ENCODE measurements at regions not wholly inside any gene's neighbourhood (a gene's known extent, or its start where the extent isn't known, plus 50 kb on each side); places are given as distances from the start of the nearest gene placed in this dataset.
"Not testable (repeated sequence)": the region's sequence is repeated elsewhere in the genome, so short reads cannot be mapped to it uniquely, and the experiment has no call there.

DNA sequence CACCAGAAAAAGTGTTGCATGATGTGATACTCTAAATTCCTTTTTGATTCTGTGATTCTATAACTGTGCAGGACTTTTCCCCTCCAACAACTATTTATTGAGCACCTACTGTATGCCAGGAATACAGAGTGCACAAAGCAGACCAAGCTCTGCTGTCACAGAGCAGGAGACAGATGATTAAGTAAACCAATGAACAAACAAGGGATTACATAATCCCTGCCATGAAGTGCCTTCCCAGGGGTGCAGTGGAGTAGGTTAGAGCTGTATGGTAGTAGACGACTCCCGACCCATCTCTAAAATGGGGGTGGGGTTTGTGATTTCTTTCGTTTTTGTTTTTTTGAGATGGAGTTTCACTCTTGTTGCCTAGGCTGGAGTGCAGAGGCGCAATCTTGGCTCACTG, 213.9 kb downstream of the TBX5 start:
- ATAC-seq = no peak

DNA sequence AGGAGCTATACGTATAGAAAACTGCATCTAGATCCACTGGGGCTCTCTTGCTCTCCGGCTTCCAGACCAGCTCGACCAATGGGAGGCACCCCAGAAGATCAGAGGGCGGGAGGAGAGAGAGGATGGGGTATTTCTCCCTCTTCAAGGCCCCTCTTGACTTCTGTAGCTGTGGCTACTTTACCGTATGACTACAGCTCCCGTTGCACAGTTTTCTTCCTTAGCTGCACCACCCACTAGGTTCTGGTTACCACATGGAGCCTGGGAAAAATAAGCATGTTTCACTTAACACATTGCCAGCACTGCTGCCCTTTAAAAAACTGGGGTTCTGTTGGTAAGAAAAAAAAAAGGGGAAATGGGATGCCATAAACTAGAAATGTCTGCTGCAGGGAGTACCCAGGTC, 214.4 kb downstream of the TBX5 start:
- no peak for ATAC-seq

DNA sequence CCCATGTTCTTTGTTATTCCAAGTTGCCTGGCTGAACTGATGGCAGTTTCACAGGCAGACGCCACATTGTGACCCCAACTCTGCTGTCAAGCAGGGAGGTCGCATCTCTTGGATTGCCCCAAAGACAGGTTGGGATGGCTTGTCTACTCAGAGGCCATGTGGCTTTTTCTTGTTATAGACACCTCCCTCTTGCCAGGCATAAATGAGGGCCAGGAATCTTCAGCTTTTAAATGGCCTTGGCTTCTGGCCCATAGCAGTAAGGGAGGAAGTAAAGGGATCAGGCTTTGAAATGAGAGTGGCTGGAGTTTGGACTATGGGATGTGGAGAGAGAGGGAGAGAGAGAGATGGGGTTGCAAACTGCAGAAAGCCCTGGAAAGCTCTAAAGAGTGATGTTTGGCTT, 215.0 kb downstream of the TBX5 start:
- no peak for ATAC-seq

DNA sequence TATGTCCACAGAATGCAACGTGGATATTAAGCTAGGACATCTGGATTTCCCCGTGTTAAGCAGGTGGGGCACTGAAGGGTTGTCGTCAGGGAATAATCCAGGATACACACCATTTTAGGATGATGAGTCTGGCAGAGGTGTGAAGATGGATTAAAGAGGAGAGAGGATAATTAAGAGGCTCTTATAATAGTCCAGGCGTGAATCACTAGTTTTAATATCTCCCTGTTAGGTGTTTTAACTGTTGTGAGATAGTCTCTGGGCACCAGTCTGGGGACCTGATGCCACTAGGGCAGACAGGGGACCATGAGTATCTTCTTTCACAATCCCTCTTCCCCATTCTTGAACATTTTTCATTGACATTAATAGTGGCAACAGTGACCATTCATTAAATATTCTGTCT, 216.7 kb downstream of the TBX5 start:
- ATAC-seq = no peak

DNA sequence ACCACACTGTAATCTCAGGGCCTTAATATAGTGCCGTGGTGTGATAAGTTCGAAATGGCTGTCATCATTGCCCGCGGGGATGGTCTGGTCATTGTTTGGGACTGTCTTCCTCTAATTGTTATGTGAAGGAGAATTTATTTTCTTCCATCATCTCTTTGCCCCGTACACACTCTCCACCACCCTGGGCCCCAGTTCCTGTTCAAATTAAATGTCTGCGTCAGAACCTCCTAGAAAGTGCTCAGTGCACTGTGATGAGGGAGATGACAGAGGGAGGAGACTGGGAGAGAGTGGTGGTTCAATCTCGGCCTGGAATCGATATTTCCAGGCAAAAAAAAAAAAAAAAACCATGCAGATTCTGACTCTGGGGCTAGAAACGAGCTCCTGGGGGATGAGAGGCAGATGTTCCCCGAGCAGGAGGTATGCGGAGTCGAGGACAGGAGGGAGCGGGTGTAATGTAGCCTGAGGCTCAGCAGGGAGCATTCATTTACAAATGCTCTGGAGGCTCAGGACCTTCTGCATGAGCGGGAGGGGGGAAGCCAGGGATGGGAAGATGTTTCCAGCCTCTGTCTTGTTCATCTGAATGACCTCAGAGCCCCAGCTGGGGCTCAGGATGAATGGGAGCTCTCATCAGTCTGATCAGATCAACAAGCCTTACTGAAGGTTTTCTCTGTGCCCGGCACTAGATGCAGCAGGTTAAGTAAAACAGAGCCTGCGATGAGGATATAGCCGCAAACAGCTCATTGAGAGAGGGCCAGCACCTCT, 219.5 kb downstream of the TBX5 start:
- ATAC-seq = no peak

DNA sequence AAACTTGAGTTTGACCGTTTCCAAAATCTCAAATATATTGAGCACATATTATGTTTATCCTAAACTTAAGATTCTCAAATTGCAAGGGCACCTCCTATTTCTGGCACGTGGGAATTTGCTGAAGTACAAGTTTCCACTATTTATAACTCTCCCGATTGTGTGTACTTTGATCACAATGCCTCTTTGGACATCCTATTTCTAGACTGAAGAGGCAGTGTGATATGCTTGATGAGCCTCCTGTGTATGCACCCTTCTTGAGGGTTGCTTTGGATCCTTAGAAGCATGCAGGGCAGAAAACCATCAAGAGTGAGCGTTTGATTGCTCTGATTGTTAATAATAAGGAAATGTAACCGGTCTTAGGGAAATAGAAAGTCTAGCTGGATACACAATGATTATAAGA, 218.9 kb upstream of the RBM19 start:
- ATAC-seq = no peak

DNA sequence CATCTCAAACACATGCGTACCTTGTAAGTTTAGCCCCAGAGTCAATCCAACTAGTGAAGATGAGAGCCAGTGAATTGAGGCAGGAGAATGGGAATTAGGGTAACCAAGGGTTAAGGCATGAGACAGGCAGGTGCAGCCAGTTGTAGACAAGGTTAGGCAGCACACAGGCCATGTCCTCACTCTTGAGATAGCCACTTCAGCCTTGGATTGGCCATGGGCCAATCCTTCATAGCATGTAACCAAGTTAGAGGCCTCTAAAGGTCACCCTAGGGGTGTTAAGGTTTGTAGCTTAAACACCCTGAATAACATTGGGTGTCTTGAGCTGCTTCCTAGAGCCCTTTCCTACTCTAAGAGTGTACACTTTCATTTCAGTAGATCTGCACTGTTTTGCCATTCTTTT, 208.2 kb upstream of the RBM19 start:
- ATAC-seq = no peak

DNA sequence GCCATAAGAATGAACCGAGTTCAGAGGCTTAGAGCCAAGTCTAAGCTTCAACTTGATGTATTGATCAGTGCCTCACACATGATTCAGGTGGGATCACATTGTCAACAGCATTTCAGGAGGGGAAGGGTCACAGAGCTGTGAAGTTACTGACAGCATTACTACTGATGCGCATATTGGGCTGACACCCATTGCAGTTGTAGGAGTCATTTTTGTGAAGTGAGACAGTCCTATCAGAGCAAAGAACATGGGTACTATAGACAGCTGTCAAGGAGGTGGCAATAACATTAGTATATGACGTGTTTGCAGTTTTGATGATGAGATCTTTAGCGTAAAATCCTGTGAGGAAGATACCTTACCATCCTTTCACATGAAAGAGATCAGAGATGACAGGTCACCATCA, 206.0 kb upstream of the RBM19 start:
- no peak for ATAC-seq

DNA sequence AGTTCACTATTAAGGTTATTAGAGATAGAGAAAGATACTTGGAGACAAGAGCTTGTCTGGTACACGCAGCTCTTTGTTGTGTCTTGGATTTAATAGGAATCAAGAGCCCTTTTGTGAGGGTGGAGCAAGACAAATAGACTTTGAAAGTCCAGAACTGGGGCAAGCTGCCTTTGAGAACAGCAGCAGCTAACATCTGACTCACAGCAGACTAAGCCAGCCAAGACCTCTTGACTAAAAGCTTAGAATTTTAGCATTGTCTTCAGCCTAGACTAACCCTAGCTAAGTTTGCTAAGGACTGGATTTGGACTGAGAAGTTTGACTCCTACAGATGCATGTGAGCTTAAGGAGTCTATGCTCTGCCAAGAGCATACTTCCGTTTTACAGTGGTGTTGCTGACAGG, 201.9 kb upstream of the RBM19 start:
- ATAC-seq = no peak

DNA sequence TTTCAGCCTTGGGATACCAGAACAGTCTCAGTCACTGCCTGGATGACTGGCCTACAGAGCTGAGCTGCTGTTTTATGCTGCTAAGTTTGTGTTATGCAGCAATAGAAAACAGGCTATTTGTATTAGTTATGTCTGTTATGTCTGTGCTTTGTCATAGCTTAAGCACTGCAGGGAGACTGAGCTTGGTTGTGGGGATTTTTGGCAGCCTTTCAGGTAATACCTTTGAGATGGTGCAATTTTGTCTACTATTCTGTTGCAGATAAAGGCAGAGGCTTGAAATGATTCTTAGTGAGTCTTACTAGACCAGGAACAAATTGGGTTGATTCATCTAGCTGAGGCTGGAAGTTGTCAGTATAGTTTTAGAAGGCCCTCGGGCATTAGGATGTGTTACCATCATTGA, 201.3 kb upstream of the RBM19 start:
- ATAC-seq = no peak

DNA sequence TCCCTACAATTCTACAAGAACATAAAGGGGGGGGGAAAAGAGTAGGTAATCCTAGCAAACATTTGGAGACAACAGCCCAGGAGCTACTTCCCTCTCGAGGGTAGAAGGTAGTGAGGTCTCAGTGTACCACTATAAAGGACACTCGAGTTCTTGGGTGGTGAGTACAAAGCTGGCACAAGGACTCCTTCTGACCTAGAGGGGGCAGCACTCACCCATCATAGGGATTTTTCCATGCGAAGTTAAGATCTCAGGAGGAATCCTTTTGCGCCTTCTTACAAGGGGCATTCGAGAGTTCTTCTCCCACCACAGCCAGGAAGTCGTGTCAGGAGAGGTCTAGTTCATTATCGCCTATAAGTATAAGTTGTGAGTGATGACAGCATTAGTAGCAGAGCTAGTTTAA, 200.2 kb upstream of the RBM19 start:
- ATAC-seq = no peak

DNA sequence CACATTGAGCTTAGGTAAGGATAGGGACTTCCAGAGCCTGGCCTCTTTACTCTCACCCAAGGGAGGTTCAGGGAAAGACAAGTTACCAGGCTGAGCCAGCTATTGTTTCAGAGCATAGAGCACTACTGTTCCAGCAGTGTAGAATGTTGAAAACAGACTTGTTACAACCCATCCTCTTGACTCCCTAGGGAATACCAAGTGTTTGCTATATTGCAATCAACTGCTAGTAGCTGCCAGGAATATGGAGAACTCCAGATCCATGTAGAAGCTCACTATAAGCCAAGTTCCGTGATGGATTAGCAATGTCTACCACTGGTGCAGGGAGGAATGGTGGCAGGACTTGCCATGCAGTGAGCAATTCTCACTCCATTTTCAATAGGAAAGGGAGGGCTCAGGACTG, 199.8 kb upstream of the RBM19 start:
- no peak for ATAC-seq

DNA sequence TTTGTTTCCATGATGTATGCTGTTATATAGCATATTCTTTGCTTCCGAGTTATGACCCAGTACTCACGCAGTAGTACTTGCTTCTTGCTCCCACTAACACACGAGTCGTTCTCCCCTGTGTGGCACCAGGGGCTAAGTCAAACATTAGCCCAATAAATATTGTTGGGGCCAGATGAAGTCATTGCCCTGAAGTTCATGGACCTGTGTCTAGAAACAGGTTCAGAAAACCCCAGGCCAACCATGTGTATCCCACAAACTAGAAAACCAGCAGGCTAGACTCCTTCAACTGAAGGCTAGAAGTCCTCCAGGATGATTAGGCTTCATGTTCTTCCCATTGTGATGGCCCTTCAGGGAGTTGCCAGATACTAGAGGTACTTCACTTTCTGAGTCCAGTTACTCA, 198.2 kb upstream of the RBM19 start:
- ATAC-seq = no peak

DNA sequence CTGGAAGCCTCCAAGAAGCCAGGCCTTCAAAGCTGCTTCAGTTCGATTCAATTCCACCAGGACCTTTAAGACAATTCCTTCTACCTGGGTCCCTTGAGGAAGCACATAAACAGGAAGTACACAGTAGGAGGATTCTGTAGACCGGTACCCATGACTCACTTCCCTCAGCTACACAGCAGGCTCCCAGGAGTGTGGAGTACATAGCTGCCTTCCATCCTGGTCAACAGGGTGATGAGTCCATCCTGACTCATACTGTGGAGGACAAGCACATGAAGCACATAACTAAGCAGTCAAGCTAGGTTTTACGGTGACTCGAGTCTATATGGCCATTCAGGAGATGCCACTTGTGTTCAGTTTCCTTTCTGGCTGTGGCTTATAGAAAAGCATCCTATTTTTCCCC, 197.6 kb upstream of the RBM19 start:
- peak; percentile 50 for ATAC-seq

DNA sequence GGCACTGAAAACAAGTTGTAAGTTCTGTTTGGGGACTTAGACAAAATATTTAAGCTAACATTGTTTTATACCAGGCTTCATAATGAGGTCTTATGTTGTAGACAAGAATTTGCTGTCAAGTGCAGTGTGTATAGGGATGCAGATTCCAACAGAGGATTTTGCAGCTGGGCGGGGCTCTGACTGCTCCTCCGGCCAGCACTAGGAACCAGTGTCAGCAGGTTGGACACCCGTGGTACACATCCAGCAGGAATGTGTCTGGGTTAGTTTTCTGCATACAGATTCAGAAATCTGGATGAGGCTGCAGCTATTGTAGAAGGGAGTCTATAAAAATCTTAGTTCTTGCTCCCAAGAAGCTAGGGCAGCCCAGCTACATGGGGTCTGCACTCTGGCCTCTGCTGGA, 194.3 kb upstream of the RBM19 start:
- no peak for ATAC-seq

DNA sequence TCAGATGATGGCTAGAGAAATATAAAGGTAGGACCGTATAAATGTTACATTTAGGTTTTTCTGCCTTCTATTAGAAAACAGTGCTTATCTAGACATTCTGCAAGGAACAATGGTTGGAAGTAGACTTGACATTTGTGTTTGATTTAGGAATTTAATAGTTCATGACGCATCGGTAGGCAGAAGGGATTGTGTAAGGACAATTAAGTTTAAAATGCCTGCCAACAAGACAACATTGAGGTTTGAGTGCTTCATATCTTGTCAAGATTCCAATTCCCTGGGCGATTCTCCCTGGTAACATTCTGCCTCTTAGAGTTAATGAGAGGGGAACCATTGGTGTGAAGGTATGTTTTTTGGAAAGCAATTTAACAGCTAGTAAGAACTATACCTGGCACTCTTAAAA, 186.8 kb upstream of the RBM19 start:
- ATAC-seq = no peak

DNA sequence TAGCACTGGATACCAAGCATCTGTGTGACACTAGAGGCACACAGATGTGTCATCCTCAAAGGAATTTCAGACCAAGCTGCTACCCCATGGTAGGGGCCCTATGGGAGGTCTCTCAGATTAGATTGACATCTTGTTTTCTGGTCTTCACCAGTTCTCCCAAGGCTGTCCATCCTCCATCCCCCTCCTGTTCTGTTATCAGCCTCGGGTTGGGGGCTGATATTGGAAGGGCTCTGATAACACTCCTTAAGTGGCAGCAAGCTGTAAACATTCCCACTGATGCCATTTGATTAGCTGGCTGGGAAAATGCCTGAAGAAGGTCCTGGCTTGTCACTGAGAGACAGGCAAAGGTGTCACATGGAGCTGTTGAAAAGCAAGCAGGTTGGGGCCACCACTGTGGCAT, 185.9 kb upstream of the RBM19 start:
- no peak for ATAC-seq

DNA sequence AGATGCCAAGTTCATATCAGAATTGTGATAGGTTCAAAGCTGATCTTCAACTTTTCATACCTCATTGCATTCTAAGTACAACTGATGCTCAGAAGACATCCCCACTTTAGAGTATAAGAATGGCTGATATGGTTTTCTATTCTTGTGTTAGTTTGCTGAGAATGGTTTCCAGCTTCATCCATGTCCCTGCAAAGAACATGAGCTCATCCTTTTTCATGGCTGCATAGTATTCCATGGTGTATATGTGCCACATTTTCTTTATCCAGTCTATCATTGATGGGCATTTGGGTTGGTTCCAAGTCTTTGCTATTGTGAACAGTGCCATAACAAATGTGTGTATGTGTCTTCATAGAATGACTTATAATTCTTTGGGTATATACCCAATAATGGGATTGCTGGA, 184.5 kb upstream of the RBM19 start:
- ATAC-seq = not testable (repeated sequence)

DNA sequence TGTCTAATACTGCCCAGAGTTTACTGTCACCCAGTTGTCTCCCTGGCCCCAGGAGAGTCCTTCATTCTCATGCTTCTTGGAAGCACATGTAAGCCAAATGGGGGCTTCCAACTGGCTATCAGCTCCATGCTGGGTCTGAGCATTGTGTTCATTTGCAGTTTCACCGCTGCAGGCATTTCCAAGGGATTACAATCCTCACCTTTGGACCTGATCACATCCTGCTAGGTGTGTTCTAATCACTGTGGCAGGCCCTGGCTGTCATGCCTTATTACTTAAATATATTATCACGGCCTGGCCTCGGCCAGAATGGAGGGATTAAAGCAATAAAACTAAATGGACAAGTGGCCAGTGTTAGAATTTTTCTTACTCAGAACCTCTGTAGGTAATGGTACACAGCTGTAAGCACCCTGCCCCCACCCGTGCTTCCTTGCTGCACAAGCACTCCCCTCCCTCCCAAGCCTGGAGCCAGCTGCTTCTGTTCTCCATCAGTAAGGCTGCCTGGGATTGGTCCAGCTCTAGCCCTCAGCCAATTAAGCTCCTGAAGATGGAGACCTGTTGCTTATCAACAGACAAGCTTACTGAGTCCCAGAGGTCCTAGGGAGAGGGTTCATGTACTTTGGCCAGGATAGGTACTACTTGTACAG, 175.9 kb upstream of the RBM19 start:
- ATAC-seq = no peak

DNA sequence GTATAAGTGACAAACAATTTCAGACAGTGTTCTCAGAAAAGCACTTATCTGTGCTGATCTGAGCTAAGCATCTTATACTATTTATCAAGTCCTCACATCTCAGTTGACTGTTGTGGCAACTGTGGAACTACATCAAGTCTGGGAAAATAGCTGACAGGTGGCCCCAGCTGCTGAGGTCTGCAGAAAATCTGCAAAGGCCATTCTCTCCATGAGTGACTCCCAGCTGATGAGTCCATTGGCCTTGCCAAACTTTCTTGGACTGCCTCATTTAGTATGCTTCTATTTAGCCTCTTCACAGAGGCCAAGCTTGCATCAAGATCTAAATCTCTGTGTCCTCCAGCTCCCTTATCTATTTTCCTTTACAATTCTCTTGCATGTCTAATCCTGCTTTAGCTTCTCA, 174.5 kb upstream of the RBM19 start:
- ATAC-seq = no peak

DNA sequence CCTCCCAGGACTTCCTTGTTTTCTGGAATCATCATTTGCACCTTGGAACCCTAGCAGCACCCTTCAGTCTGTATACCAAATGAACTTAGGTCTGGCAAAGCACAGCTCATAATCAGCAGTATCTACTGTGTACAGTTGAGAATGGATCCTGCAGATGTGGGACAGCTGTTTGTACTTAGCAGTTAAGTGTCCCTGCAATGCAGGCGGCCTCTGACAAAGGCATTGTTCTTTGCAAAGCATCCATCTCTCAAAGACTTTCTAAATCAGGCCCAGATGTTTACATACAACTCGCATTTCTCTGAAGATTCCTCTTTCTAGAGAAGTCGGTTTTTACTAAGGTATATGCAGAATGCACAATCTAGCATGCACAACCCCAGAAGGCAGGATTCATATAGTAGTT, 170.5 kb upstream of the RBM19 start:
- no peak for ATAC-seq

DNA sequence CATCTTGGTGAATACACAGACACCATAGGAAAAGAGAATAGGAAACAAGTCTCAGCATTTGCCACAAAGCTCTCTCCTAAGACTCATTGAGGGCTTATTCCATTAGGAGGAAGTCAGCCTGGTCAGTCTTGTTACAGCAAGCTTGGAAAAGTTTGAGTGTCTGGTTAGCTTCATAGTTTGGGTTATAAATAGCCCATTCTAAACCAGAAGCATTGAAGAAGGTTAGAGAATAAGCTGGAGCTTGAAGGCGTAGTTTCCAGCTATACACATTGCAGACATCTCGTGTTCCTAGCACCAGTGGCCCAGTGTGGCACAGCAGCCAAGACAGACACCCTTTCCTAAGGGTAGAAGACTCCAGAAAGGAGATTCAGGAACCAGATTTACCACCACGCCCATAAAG, 168.8 kb upstream of the RBM19 start:
- ATAC-seq = no peak

DNA sequence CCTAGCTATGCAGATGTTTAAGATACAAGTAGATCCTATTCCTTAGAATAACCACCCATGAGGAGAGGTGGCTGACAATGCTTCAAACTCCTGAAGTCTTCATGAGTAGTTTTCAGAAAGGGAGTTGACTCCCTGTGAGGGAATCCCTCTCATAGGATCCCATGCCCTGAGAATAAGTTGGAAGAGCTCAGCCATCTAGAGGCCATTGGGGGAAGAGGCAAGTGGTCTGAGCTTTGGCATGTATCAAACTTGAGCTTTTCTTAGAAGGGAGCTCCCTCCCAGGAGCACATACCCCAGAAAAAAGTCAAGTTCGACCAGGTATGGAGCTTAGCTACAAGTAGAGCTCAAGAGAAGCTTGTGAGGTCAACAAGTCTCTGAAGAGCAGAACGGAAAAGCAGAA, 165.7 kb upstream of the RBM19 start:
- ATAC-seq = no peak

DNA sequence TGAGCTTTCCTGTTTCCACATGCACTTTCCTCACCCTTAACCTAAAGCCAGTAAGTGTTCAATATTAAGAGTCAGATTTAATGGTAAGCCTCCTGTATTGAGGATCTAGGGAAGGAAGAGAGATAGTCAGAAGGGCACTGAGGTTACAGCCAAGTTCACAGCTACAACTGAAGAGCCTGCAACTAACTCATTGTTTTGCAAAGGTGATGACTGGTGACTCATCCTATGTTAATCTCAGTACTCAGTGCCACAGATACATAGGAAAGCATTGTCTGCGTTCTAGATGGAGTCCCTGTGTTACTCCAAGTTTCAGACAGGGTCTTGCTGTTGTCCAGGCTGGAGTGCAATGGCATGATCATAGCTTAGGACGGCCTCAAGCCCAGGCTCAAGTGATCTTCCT, 157.0 kb upstream of the RBM19 start:
- ATAC-seq = no peak

DNA sequence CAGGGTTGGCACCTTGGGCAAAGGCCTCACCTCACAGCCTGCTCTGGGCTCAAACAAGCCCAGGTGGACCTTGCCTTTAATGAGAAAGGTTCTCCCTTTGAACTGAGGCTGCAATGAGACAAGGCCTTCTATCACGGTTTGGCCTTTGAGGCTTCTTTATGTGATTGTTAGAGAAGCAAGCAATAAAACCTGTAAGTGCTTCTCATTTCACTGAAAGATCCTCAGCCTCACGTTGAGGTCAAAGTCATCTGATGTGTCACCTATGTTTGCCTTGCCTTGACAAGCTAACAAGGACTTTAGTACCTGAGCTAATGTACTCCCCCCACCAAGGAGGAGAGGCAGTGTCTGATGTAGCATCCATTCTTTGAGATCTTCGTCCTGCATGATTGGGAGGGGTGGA, 155.9 kb upstream of the RBM19 start:
- no peak for ATAC-seq
